Neural cell (in vitro differentiated cells): ENCODE measurements at regions not wholly inside any gene's neighbourhood (a gene's known extent, or its start where the extent isn't known, plus 50 kb on each side); places are given as distances from the start of the nearest gene placed in this dataset.

Experiments
- EP300 ChIP-seq: fragments of 450-650 bp; conservative IDR thresholded peaks from 2 replicates; pipeline ENCODE4 v1.6.1; 2014; ENCODE audit warnings: antibody characterized with exemption, mild to moderate bottlenecking, moderate library complexity; ENCODE audit not compliant: poor library complexity, severe bottlenecking
- EZH2 ChIP-seq: fragments of 200-600, 300-800 bp; shearing (Covaris generic), sonication (generic); IDR thresholded peaks from 2 replicates; pipeline ENCODE4 v1.6.1; 2014; ENCODE audit warnings: antibody characterized with exemption, low read length, borderline replicate concordance, mild to moderate bottlenecking; ENCODE audit not compliant: insufficient read depth, poor library complexity, severe bottlenecking
- MXI1 ChIP-seq: fragments of 450-650 bp; conservative IDR thresholded peaks from 2 replicates; pipeline ENCODE4 v1.6.1; 2014; ENCODE audit warnings: antibody characterized with exemption, mild to moderate bottlenecking; ENCODE audit not compliant: poor library complexity, severe bottlenecking
- POLR2AphosphoS5 ChIP-seq: IDR thresholded peaks from 2 replicates; pipeline ENCODE4 v1.6.1; 2012
- RAD21 ChIP-seq: fragments of 450-650 bp; conservative IDR thresholded peaks from 2 replicates; pipeline ENCODE4 v1.6.1; 2014; ENCODE audit warnings: antibody characterized with exemption, mild to moderate bottlenecking, moderate library complexity
- TAF1 ChIP-seq: IDR thresholded peaks from 2 replicates; pipeline ENCODE4 v1.6.1; 2012; ENCODE audit warnings: low read depth
- TF ChIP-seq, protein P1 (sequence below): fragments of 450-650 bp; IDR thresholded peaks from 2 replicates; pipeline ENCODE4 v1.5.1; 2014; ENCODE audit warnings: antibody characterized with exemption, mild to moderate bottlenecking, moderate library complexity; ENCODE audit not compliant: poor library complexity, severe bottlenecking
- TF ChIP-seq, protein P2 (sequence below): IDR thresholded peaks from 2 replicates; pipeline ENCODE4 v1.6.1; 2012; ENCODE audit warnings: borderline replicate concordance

DNA sequence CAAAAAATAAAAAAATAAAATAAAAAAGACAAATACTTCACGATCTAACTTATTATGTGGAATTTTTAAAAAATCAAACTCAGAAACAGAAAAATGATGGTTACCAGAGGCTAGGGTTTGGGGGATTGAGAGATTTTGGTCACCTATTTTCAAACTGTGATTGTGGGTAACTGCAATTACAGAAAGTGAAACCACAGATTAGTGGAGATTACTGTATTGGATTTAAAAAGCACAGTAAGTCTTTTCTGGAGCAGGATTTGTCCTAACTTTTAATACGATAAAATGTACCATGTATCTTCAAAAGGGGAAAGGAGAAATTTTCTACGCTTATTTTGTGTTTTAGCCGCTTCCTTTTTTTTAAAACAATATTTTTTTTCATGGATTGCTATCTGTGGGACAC is 1204.9 kb upstream of the LRRTM3 start:
- TF ChIP-seq, protein P1, sequence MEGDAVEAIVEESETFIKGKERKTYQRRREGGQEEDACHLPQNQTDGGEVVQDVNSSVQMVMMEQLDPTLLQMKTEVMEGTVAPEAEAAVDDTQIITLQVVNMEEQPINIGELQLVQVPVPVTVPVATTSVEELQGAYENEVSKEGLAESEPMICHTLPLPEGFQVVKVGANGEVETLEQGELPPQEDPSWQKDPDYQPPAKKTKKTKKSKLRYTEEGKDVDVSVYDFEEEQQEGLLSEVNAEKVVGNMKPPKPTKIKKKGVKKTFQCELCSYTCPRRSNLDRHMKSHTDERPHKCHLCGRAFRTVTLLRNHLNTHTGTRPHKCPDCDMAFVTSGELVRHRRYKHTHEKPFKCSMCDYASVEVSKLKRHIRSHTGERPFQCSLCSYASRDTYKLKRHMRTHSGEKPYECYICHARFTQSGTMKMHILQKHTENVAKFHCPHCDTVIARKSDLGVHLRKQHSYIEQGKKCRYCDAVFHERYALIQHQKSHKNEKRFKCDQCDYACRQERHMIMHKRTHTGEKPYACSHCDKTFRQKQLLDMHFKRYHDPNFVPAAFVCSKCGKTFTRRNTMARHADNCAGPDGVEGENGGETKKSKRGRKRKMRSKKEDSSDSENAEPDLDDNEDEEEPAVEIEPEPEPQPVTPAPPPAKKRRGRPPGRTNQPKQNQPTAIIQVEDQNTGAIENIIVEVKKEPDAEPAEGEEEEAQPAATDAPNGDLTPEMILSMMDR = no peak
- TF ChIP-seq, protein P2, sequence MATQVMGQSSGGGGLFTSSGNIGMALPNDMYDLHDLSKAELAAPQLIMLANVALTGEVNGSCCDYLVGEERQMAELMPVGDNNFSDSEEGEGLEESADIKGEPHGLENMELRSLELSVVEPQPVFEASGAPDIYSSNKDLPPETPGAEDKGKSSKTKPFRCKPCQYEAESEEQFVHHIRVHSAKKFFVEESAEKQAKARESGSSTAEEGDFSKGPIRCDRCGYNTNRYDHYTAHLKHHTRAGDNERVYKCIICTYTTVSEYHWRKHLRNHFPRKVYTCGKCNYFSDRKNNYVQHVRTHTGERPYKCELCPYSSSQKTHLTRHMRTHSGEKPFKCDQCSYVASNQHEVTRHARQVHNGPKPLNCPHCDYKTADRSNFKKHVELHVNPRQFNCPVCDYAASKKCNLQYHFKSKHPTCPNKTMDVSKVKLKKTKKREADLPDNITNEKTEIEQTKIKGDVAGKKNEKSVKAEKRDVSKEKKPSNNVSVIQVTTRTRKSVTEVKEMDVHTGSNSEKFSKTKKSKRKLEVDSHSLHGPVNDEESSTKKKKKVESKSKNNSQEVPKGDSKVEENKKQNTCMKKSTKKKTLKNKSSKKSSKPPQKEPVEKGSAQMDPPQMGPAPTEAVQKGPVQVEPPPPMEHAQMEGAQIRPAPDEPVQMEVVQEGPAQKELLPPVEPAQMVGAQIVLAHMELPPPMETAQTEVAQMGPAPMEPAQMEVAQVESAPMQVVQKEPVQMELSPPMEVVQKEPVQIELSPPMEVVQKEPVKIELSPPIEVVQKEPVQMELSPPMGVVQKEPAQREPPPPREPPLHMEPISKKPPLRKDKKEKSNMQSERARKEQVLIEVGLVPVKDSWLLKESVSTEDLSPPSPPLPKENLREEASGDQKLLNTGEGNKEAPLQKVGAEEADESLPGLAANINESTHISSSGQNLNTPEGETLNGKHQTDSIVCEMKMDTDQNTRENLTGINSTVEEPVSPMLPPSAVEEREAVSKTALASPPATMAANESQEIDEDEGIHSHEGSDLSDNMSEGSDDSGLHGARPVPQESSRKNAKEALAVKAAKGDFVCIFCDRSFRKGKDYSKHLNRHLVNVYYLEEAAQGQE = no peak
- TF ChIP-seq MXI1 (no peak), RAD21 (no peak), EZH2 (no peak), EP300 (no peak), TAF1 (no peak), POLR2AphosphoS5 (no peak)
